Endodermal cell (in vitro differentiated cells): ENCODE measurements at regions not wholly inside any gene's neighbourhood (a gene's known extent, or its start where the extent isn't known, plus 50 kb on each side); places are given as distances from the start of the nearest gene placed in this dataset.

Experiments
- DNase-seq: peaks from one replicate; pipeline ENCODE4 v3.0.0-alpha.2; 2017
- H3K27ac ChIP-seq: 2 replicates; pipeline ENCODE4 v1.5.1; 2013; ENCODE audit warnings: mild to moderate bottlenecking, low read depth, low read length, moderate library complexity
- H3K27me3 ChIP-seq: 2 replicates; pipeline ENCODE4 v1.6.1; 2013; ENCODE audit warnings: mild to moderate bottlenecking, low read length, moderate library complexity; ENCODE audit not compliant: insufficient read depth, control insufficient read depth, poor library complexity, severe bottlenecking
- H3K36me3 ChIP-seq: 2 replicates; pipeline ENCODE4 v1.7.0; 2013; ENCODE audit warnings: mild to moderate bottlenecking, low read length, moderate library complexity; ENCODE audit not compliant: control insufficient read depth, insufficient read depth
- H3K4me1 ChIP-seq: one replicate; pipeline ENCODE4 v1.7.0; 2013; ENCODE audit warnings: low read length; ENCODE audit not compliant: control insufficient read depth, insufficient read depth
- H3K4me3 ChIP-seq: 2 replicates; pipeline ENCODE4 v1.5.1; 2013; ENCODE audit warnings: mild to moderate bottlenecking, low read length, moderate library complexity
- H3K9ac ChIP-seq: 2 replicates; pipeline ENCODE4 v1.6.1; 2013; ENCODE audit warnings: mild to moderate bottlenecking, low read length, moderate library complexity; ENCODE audit not compliant: poor library complexity, severe bottlenecking; ENCODE audit errors: extremely low read depth
- H3K9me3 ChIP-seq: 2 replicates; pipeline ENCODE4 v1.6.1; 2013; ENCODE audit warnings: mild to moderate bottlenecking, low read length, moderate library complexity; ENCODE audit not compliant: control insufficient read depth
- H3K27ac Mint-ChIP-seq: 2 replicates; pipeline ENCODE4 v1.8.0; 2020; ENCODE audit warnings: mixed read lengths
- H3K27me3 Mint-ChIP-seq: 2 replicates; pipeline ENCODE4 v1.8.0; 2021; ENCODE audit warnings: mild to moderate bottlenecking, mixed read lengths; ENCODE audit not compliant: insufficient read depth
- H3K36me3 Mint-ChIP-seq: 2 replicates; pipeline ENCODE4 v1.8.0; 2020; ENCODE audit warnings: low read depth, mixed read lengths
- H3K4me1 Mint-ChIP-seq: 2 replicates; pipeline ENCODE4 v1.8.0; 2020; ENCODE audit warnings: mixed read lengths
- H3K4me3 Mint-ChIP-seq: 2 replicates; pipeline ENCODE4 v1.8.0; 2020; ENCODE audit warnings: mild to moderate bottlenecking, moderate library complexity, mixed read lengths
- H3K9me3 Mint-ChIP-seq: 2 replicates; pipeline ENCODE4 v1.8.0; 2020; ENCODE audit warnings: mild to moderate bottlenecking, mixed read lengths
- WGBS, 2 experiments: methylation state at CpG; one replicate each; pipeline versions ENCODE4 v1.1.5 to v1.1.7; 2013; ENCODE audit warnings: missing lambda C conversion rate in 2 of 2, mixed read lengths in 1 of 2; ENCODE audit not compliant: insufficient coverage in 1 of 2, insufficient read length in 1 of 2; 5-methylcytosine and 5-hydroxymethylcytosine counted together
- TF ChIP-seq, protein P1 (sequence below): fragments of 200-600 bp; sonication (generic); conservative IDR thresholded peaks from 2 replicates; pipeline ENCODE4 v1.5.0; 2021; ENCODE audit warnings: antibody characterized with exemption, mild to moderate bottlenecking

DNA sequence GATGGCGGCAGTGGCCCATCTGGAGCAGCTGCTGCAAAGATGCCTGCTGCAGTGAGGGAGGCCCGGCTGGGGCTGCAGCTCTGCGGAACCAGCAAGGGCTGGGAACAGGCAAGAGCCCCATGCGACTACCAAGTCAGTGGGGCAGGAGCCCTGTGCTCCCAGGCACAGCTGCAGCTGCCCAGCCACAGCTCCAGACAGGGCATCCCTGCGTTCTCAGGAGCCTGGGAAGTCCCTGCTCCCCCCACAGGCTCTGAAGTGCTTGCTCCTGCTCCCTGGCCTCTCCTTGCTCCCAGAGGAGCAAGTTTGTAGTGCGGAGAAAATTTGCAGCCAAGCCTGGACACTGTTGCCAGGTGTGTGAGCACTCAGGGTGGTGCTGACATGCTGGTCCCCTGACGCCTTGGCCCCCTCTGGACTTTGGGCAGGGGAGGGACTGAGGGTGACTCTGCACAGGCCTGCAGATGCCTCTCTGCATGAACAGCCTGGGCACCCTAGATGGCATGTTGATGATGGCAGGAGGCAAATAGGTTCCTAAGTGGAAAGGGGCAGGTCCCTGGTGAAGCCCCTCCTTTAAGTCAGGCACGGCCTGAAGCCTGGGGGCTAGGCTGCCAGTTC is 105.6 kb downstream of the LYZL1 start:
- DNase-seq: peak; percentile 57
- no peaks in the 10 kb centered on the region for H3K36me3 Mint-ChIP-seq
- no peak overlapping the region for H3K27ac ChIP-seq

DNA sequence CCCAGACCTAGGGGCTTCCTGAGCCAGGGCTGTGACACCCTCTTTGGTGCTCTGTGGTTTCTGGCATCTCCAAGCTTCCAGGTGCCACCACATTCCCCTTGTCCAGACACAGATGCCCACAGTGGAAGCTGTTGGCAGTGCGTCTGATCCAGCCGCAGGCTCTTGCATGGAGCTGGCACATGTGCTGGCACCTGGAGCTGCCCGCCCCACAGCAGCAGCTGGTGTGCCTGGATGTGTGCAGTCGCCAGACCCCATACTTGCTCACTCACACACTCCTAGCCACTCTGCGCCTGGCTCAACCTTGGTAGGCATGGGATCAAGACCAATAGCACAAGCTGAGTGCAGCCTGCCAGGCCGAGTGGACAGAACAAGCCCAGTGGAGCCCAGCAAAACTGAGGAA is 106.5 kb downstream of the LYZL1 start:
- peaks cover 7% of the 10 kb centered on the region for H3K4me1 Mint-ChIP-seq
- DNase-seq: no peak
- no peak overlapping the region for H3K27ac Mint-ChIP-seq
- H3K27me3 Mint-ChIP-seq: no peaks in the 10 kb centered on the region
- H3K4me3 Mint-ChIP-seq: no peak overlapping the region
- Histone ChIP-seq H3K27me3 (no peaks in the 10 kb centered on the region), H3K27ac (no peak overlapping the region), H3K9ac (no peak overlapping the region), H3K4me1 (no peaks in the 10 kb centered on the region), H3K4me3 (no peak overlapping the region), H3K9me3 (no peaks in the 10 kb centered on the region), H3K36me3 (no peaks in the 10 kb centered on the region)
- 91 to 100% methylated on average over 3 to 6 of the region's 6 CpGs for WGBS, 2 experiments
- H3K9me3 Mint-ChIP-seq: peaks cover 7% of the 10 kb centered on the region
- no peaks in the 10 kb centered on the region for H3K36me3 Mint-ChIP-seq
- TF ChIP-seq, protein P1, sequence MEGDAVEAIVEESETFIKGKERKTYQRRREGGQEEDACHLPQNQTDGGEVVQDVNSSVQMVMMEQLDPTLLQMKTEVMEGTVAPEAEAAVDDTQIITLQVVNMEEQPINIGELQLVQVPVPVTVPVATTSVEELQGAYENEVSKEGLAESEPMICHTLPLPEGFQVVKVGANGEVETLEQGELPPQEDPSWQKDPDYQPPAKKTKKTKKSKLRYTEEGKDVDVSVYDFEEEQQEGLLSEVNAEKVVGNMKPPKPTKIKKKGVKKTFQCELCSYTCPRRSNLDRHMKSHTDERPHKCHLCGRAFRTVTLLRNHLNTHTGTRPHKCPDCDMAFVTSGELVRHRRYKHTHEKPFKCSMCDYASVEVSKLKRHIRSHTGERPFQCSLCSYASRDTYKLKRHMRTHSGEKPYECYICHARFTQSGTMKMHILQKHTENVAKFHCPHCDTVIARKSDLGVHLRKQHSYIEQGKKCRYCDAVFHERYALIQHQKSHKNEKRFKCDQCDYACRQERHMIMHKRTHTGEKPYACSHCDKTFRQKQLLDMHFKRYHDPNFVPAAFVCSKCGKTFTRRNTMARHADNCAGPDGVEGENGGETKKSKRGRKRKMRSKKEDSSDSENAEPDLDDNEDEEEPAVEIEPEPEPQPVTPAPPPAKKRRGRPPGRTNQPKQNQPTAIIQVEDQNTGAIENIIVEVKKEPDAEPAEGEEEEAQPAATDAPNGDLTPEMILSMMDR: no peak

More for the DNA sequence above, 105.6 kb downstream of the LYZL1 start:
- H3K4me1 Mint-ChIP-seq: peaks cover 7% of the 10 kb centered on the region
- WGBS, 2 experiments: 90 to 93% methylated on average over 6 to 8 of the region's 8 CpGs
- no peaks in the 10 kb centered on the region for H3K9me3 ChIP-seq
- no peak overlapping the region for H3K4me3 Mint-ChIP-seq
- no peaks in the 10 kb centered on the region for H3K9me3 Mint-ChIP-seq
- H3K36me3 ChIP-seq: no peaks in the 10 kb centered on the region
- TF ChIP-seq, protein P1: no peak
- H3K27ac Mint-ChIP-seq: no peak overlapping the region
- no peaks in the 10 kb centered on the region for H3K27me3 Mint-ChIP-seq
- no peak overlapping the region for H3K4me3 ChIP-seq
- no peaks in the 10 kb centered on the region for H3K4me1 ChIP-seq
- H3K9ac ChIP-seq: no peak overlapping the region
- H3K27me3 ChIP-seq: no peaks in the 10 kb centered on the region

DNA sequence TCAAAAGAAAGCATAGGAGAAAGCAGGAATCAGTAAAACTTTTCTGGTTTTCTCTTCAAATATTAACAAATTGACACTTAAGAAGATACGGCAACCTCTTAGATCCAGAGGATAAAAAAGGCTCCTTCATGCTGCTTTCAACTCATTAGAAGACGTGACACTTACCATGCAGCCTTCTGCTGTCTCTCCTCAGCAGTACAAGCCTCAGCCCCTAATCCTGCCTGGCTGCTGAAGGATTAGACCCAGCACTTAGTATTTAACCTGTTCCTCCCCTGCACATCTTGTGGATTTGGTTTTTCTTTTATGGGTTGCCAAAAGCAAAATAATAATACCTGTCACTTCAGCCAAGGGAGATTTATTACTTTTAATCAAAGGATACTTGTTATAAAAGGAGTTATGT is 108.4 kb downstream of the LYZL1 start:
- Histone ChIP-seq H3K27me3 (no peaks in the 10 kb centered on the region), H3K4me3 (no peak overlapping the region), H3K4me1 (no peaks in the 10 kb centered on the region), H3K36me3 (no peaks in the 10 kb centered on the region), H3K9ac (no peak overlapping the region), H3K9me3 (peaks cover 7% of the 10 kb centered on the region), H3K27ac (no peak overlapping the region)
- TF ChIP-seq, protein P1: no peak
- Mint-ChIP-seq H3K4me1 (peaks cover 7% of the 10 kb centered on the region), H3K9me3 (peaks cover 22% of the 10 kb centered on the region), H3K36me3 (no peaks in the 10 kb centered on the region), H3K4me3 (no peak overlapping the region), H3K27ac (no peak overlapping the region), H3K27me3 (no peaks in the 10 kb centered on the region)
- 57 to 79% methylated on average over 2 of the region's 2 CpGs for WGBS, 2 experiments
- DNase-seq: no peak
